ENCODE measurements at regions not wholly inside any gene's neighbourhood (a gene's known extent, or its start where the extent isn't known, plus 50 kb on each side); places are given as distances from the start of the nearest gene placed in this dataset.

- ATAC-seq: no peak
- Histone ChIP-seq H3K79me2 (ENCODE audit: insufficient read depth, low read length) (no peaks in the 10 kb centered on the region), H2AFZ (ENCODE audit: low read depth, low read length, poor library complexity, severe bottlenecking) (no peak overlapping the region), H3K9me2 (ENCODE audit: insufficient read depth) (no peaks in the 10 kb centered on the region), H4K20me1 (ENCODE audit: insufficient read depth) (no peaks in the 10 kb centered on the region), H3K4me3 (replicated peaks in 1 of 2; ENCODE audit: low read depth in 1 of 2, low read length in 2 of 2) (no peak overlapping the region), H3K27me3 (ENCODE audit: insufficient read depth, low read length) (no peaks in the 10 kb centered on the region), H3K36me3 (ENCODE audit: control insufficient read depth in 1 of 2, insufficient read depth in 2 of 2, low read length in 2 of 2) (no peaks in the 10 kb centered on the region), H3K9me3 (ENCODE audit: control insufficient read depth in 1 of 2, insufficient read depth in 1 of 2, low read depth in 1 of 2, low read length in 2 of 2) (no peaks in the 10 kb centered on the region), H3K27ac (ENCODE audit: low read depth, low read length) (no peak overlapping the region), H3K9ac (ENCODE audit: low read length) (no peak overlapping the region), H3K4me1 (ENCODE audit: control insufficient read depth in 1 of 2, insufficient read depth in 2 of 2, low read length in 2 of 2) (peaks cover 11 to 13% of the 10 kb centered on the region in 2 experiments), H3K4me2 (ENCODE audit: low read length) (no peak overlapping the region)
- ChIA-PET POLR2A (no interaction called here), CTCF (no interaction called here), RAD21 (ENCODE audit: low non-redundant PET in 1 of 2, low total read pairs in 2 of 2, uncharacterized antibody in 2 of 2, unreplicated experiment in 2 of 2) (no interaction called here)
- no TSS peak for BruUV-seq (replicated peaks)
- TF ChIP-seq CBX3 (IDR thresholded peaks at IDR 0.05; ENCODE audit: low read depth): no peak
- no peak for TF ChIP-seq REST (IDR thresholded peaks at IDR 0.05; ENCODE audit: low read depth)
- TF ChIP-seq ATF3 (IDR thresholded peaks at IDR 0.05): no peak
- TF ChIP-seq EZH2phosphoT487 (IDR thresholded peaks at IDR 0.05; ENCODE audit: borderline replicate concordance): no peak
- no peak for TF ChIP-seq CTCF (IDR thresholded peaks at IDR 0.05 in 2 of 3, conservative IDR thresholded peaks at IDR 0.05 in 1 of 3; ENCODE audit: borderline replicate concordance in 1 of 3, insufficient read depth in 1 of 3, low read depth in 2 of 3, low read length in 2 of 3)
- no peak for TF ChIP-seq EZH2 (IDR thresholded peaks at IDR 0.05)
- no peak for TF ChIP-seq ZFX (IDR thresholded peaks at IDR 0.05)
- TF ChIP-seq SP1 (IDR thresholded peaks at IDR 0.05; ENCODE audit: low read depth): no peak
- TF ChIP-seq CEBPB (IDR thresholded peaks at IDR 0.05; ENCODE audit: low read depth): no peak
- TF ChIP-seq FOSL1 (IDR thresholded peaks at IDR 0.05; ENCODE audit: low read depth): no peak
- TF ChIP-seq ZBTB33 (IDR thresholded peaks at IDR 0.05; ENCODE audit: extremely low read depth, insufficient replicate concordance, low read length): no peak
- intact Hi-C loops (cut with micrococcal nuclease): no loop called here
- no peak for DNase-seq (ENCODE audit: low read depth, low spot score)
Observed at GRCh38 chr18:22663378-22663777, 245.7 kb upstream of the CTAGE1 start.

Measured in HCT116 (cell line).